Cardiac muscle cell (in vitro differentiated cells and primary cell): ENCODE measurements at regions not wholly inside any gene's neighbourhood (a gene's known extent, or its start where the extent isn't known, plus 50 kb on each side); places are given as distances from the start of the nearest gene placed in this dataset.

Experiments used
- DNase-seq, 2 donors: peaks; one replicate each; pipeline versions ENCODE4 v3.0.0 to v3.0.0-alpha.2; 2010 to 2017; ENCODE audit warnings: low read depth in 1 of 2, low spot score in 1 of 2
- H3K27ac ChIP-seq: fragments of 200-600 bp; sonication (generic); 2 replicates; pipeline ENCODE4 v1.5.1; 2016
- H3K27me3 ChIP-seq: fragments of 200-600 bp; sonication (generic); 2 replicates; pipeline ENCODE4 v1.6.0; 2016; ENCODE audit warnings: control low read depth
- H3K36me3 ChIP-seq: fragments of 200-600 bp; sonication (generic); 2 replicates; pipeline ENCODE4 v1.5.1; 2016; ENCODE audit warnings: control low read depth
- H3K4me1 ChIP-seq: fragments of 200-600 bp; sonication (generic); 2 replicates; pipeline ENCODE4 v1.8.1; 2017; ENCODE audit warnings: low read depth, mild to moderate bottlenecking, mixed run types
- H3K4me3 ChIP-seq: fragments of 200-600 bp; sonication (generic); 2 replicates; pipeline ENCODE4 v1.5.1; 2016; ENCODE audit warnings: mild to moderate bottlenecking
- H3K9me3 ChIP-seq: fragments of 200-600 bp; sonication (generic); 2 replicates; pipeline ENCODE4 v1.5.1; 2017; ENCODE audit warnings: low read depth, mild to moderate bottlenecking, control low read depth
- TF ChIP-seq, protein P1 (sequence below): IDR thresholded peaks from 2 replicates; pipeline ENCODE4 v1.5.1; 2012; ENCODE audit warnings: low read depth, mild to moderate bottlenecking, low read length

DNA sequence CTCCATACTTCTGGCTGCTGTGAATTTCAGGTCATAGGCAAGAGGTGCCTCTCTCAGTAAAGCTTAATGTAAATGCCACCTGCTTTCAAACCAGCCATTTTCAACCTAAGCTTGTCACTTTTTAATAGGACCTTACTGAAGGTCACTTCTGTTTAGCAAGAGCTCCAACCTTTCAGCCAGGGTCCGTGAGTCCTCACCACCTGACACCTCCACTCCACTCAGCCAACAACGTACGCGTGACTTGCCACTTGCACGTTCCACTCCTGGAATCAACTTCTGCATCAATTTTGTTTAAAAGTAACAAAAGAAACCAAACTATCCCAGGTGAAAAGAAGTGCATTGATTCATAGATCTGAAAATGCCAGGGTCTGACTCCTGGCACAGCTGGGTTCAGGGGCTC is 114.4 kb downstream of the TRIM29 start:
- DNase-seq, result no peak
- H3K27me3 ChIP-seq, result no peaks in the 10 kb centered on the region
- no peaks in the 10 kb centered on the region for H3K4me1 ChIP-seq
- H3K4me3 ChIP-seq, result no peak overlapping the region
- no peaks in the 10 kb centered on the region for H3K9me3 ChIP-seq
- TF ChIP-seq, protein P1, sequence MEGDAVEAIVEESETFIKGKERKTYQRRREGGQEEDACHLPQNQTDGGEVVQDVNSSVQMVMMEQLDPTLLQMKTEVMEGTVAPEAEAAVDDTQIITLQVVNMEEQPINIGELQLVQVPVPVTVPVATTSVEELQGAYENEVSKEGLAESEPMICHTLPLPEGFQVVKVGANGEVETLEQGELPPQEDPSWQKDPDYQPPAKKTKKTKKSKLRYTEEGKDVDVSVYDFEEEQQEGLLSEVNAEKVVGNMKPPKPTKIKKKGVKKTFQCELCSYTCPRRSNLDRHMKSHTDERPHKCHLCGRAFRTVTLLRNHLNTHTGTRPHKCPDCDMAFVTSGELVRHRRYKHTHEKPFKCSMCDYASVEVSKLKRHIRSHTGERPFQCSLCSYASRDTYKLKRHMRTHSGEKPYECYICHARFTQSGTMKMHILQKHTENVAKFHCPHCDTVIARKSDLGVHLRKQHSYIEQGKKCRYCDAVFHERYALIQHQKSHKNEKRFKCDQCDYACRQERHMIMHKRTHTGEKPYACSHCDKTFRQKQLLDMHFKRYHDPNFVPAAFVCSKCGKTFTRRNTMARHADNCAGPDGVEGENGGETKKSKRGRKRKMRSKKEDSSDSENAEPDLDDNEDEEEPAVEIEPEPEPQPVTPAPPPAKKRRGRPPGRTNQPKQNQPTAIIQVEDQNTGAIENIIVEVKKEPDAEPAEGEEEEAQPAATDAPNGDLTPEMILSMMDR, result no peak
- H3K27ac ChIP-seq, result no peak overlapping the region
- no peaks in the 10 kb centered on the region for H3K36me3 ChIP-seq

DNA sequence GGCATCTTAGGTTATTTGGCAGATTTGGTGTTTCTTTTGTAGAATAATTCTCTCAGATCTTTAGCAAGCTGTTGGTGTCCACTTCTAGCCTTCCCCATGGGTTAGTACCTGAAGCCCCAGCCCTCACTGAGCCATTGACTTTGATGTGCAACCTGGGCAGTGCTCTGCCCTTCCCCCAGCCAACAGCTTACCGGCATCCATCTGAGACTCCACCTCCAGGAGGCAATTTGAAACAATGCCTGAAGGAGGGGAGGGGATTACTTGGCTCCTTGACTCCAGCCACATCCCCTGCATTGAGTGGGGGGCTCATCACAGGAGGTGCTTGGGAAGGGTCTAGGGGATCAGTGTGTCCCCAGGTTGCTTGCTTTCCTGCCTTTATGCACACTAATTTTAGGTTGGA is 114.8 kb downstream of the TRIM29 start:
- Histone ChIP-seq H3K4me1 (no peaks in the 10 kb centered on the region), H3K9me3 (no peaks in the 10 kb centered on the region), H3K27ac (no peak overlapping the region), H3K27me3 (no peaks in the 10 kb centered on the region), H3K36me3 (no peaks in the 10 kb centered on the region), H3K4me3 (no peak overlapping the region)
- TF ChIP-seq, protein P1, result no peak
- DNase-seq, result no peak

DNA sequence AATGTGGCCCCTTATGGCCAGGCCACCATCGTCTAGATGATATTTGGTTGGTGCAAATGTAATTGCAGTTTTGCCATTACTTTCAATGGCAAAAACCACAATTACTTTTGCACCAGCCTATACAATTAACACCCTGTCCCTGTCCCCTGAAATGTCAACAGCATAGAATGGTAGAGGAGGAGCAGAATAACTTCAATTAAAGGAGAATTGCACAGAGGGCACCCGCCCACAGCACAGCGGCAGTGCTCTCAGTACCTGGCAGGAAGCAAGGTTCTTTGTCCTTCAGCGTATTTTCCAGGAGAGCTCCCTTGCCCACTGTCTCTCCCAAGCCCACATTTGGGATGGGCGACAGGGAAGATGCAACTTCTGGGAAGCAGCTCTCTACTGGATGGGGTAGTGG is 115.3 kb downstream of the TRIM29 start:
- no peaks in the 10 kb centered on the region for H3K27me3 ChIP-seq
- TF ChIP-seq, protein P1, result no peak
- no peak for DNase-seq
- H3K36me3 ChIP-seq, result no peaks in the 10 kb centered on the region
- no peak overlapping the region for H3K27ac ChIP-seq
- H3K4me3 ChIP-seq, result no peak overlapping the region
- no peaks in the 10 kb centered on the region for H3K4me1 ChIP-seq
- no peaks in the 10 kb centered on the region for H3K9me3 ChIP-seq

DNA sequence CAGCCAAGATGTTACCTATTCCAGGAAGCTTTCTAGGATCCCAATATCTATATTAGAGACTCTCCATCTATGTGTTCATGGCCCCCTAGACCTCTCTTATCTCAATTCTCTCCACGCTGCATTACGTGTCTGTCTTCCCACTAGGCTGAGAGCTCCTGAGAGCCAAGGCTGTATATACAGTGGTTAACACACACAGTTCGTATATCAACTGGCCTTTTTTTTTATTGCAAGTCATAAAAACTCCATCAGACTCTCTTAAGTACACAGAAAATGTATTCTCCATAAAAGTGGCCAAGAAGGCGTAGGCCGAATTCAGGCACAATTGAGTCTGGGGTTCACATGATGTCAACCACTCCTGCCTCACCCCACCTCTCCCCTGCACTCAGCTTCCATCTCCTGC is 115.9 kb downstream of the TRIM29 start:
- no peak for DNase-seq
- Histone ChIP-seq H3K4me3 (no peak overlapping the region), H3K9me3 (no peaks in the 10 kb centered on the region), H3K27ac (no peak overlapping the region), H3K27me3 (no peaks in the 10 kb centered on the region), H3K4me1 (no peaks in the 10 kb centered on the region), H3K36me3 (no peaks in the 10 kb centered on the region)
- TF ChIP-seq, protein P1, result no peak

DNA sequence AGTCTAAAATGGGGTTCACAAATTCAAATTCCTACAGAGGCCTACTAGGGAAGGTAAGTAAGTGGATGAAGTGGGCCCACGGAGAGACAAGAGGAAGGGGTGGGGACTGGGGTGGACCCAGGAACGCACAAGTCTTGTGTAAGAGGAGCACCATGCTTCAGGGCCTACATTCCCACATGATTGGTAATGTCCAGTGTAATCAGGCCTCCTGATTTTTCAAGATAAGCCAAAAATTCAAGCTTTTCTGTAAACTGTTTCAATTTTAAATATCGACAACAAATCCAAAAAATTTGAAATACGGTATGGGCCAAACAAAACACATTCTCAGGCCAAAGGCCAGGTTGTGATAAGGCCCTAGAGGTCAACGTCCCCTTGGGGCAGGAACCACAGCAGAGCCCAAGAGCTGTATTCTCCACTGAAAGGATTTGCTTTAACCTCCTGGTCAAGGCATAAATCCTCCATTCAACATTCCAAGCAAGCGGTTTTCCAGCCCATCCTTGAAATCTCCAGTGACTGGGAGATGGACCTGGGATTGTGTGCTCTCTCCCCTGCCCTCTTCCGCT is 116.4 kb downstream of the TRIM29 start:
- H3K36me3 ChIP-seq, result no peaks in the 10 kb centered on the region
- H3K4me1 ChIP-seq, result no peaks in the 10 kb centered on the region
- H3K9me3 ChIP-seq, result no peaks in the 10 kb centered on the region
- no peaks in the 10 kb centered on the region for H3K27me3 ChIP-seq
- no peak for DNase-seq
- TF ChIP-seq, protein P1, result no peak
- no peak overlapping the region for H3K27ac ChIP-seq
- H3K4me3 ChIP-seq, result no peak overlapping the region

DNA sequence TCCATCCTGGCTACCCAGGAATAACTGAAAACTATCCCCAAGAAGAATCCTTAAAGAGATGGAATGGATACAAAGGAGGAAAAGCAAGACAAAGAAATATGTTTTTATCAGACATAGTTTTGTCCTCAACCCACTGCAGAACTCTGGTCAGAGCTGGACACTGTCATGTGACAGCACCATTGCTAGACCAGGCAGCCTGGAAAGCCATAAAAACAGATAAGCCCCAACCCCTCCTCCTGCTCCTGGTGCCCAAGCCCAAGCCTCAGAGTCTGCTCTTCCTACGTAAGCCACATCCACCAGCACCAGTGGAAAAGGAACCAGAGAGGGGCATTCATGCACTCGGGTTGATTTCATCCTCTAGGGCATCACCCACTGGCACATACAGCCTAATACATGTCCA is 116.9 kb downstream of the TRIM29 start:
- DNase-seq, result no peak
- H3K36me3 ChIP-seq, result no peaks in the 10 kb centered on the region
- no peaks in the 10 kb centered on the region for H3K4me1 ChIP-seq
- no peak overlapping the region for H3K27ac ChIP-seq
- TF ChIP-seq, protein P1, result no peak
- H3K27me3 ChIP-seq, result no peaks in the 10 kb centered on the region
- H3K4me3 ChIP-seq, result no peak overlapping the region
- no peaks in the 10 kb centered on the region for H3K9me3 ChIP-seq
